22Rv1 (cell line): ENCODE measurements at regions not wholly inside any gene's neighbourhood (a gene's known extent, or its start where the extent isn't known, plus 50 kb on each side); places are given as distances from the start of the nearest gene placed in this dataset.

Source experiments
- H3K27ac ChIP-seq: fragments of 450-650 bp; 2 replicates; pipeline ENCODE4 v1.5.1; 2017
- CTCF ChIP-seq: fragments of 450-650 bp; IDR thresholded peaks from 2 replicates; pipeline ENCODE4 v1.5.1; 2017; ENCODE audit warnings: mild to moderate bottlenecking
- ZFX ChIP-seq: fragments of 450-650 bp; IDR thresholded peaks from 2 replicates; pipeline ENCODE4 v1.6.1; 2017; ENCODE audit warnings: antibody characterized with exemption, borderline replicate concordance

GRCh38 chr6:94548201-94548600, 1029.1 kb upstream of the MANEA start:
- TF ChIP-seq CTCF = no peak
- TF ChIP-seq ZFX = no peak
- H3K27ac ChIP-seq = no peak overlapping the region

- TF ChIP-seq CTCF (no peak), ZFX (no peak)
- H3K27ac ChIP-seq = no peak overlapping the region
Measured at GRCh38 chr6:94535798-94536197, 1041.5 kb upstream of the MANEA start.

- no peak overlapping the region for H3K27ac ChIP-seq
- no peak for TF ChIP-seq CTCF
- no peak for TF ChIP-seq ZFX
Measured at GRCh38 chr6:94511502-94512088, 1065.7 kb upstream of the MANEA start.

- no peak for TF ChIP-seq ZFX
Measured at GRCh38 chr6:94510877-94511276, 1066.5 kb upstream of the MANEA start.

GRCh38 chr6:94501516-94501915, 1075.8 kb upstream of the MANEA start:
- no peak overlapping the region for H3K27ac ChIP-seq
- TF ChIP-seq ZFX (no peak), CTCF (no peak)

More at GRCh38 chr6:94510877-94511276, 1066.5 kb upstream of the MANEA start:
- no peak overlapping the region for H3K27ac ChIP-seq

- H3K27ac ChIP-seq = no peak overlapping the region
- no peak for TF ChIP-seq CTCF
- no peak for TF ChIP-seq ZFX
Measured at GRCh38 chr6:94498099-94498498, 1078.7 kb upstream of the EPHA7 start.

- no peak for TF ChIP-seq ZFX
- TF ChIP-seq CTCF = no peak
- no peak overlapping the region for H3K27ac ChIP-seq
Measured at GRCh38 chr6:94494500-94494899, 1075.1 kb upstream of the EPHA7 start.

GRCh38 chr6:94487371-94487770, 1068.0 kb upstream of the EPHA7 start:
- TF ChIP-seq ZFX = no peak
- H3K27ac ChIP-seq = no peak overlapping the region
